AG09309 (cell line): ENCODE measurements at regions not wholly inside any gene's neighbourhood (a gene's known extent, or its start where the extent isn't known, plus 50 kb on each side); places are given as distances from the start of the nearest gene placed in this dataset.

Experiments
- DNase-seq: peaks from one replicate; pipeline ENCODE4 v3.0.0-alpha.2; 2010; ENCODE audit warnings: low read depth
- H3K4me3 ChIP-seq: 2 replicates; pipeline ENCODE4 v1.5.1; 2011; ENCODE audit warnings: mild to moderate bottlenecking, low read depth, low read length, moderate library complexity; ENCODE audit not compliant: control insufficient read depth
- TF ChIP-seq, protein P1 (sequence below): IDR thresholded peaks from 2 replicates; pipeline ENCODE4 v1.5.1; 2011; ENCODE audit warnings: mild to moderate bottlenecking, low read depth, low read length, inconsistent platforms; ENCODE audit not compliant: insufficient read depth, control insufficient read depth; ENCODE audit errors: missing control alignments

DNA sequence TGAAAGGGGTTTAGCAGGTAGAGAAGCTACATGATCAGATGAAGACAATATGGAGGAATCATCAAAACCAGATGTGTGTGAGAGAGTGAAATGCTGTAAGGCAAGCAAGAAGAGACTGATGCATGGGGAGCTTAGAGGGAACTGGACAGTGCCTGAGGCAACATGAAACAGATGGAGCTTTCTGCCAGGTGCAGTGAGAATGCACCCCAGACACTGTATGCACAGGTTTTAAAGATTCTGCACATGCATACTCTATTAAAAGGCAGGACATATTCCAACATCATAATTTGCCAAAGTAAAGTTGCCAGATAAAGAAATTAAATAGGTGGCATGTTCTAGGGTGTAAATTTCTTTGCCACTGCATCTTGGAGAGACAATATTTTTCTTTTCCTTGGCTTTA lies 200.1 kb downstream of the AMY1C start:
- TF ChIP-seq, protein P1, sequence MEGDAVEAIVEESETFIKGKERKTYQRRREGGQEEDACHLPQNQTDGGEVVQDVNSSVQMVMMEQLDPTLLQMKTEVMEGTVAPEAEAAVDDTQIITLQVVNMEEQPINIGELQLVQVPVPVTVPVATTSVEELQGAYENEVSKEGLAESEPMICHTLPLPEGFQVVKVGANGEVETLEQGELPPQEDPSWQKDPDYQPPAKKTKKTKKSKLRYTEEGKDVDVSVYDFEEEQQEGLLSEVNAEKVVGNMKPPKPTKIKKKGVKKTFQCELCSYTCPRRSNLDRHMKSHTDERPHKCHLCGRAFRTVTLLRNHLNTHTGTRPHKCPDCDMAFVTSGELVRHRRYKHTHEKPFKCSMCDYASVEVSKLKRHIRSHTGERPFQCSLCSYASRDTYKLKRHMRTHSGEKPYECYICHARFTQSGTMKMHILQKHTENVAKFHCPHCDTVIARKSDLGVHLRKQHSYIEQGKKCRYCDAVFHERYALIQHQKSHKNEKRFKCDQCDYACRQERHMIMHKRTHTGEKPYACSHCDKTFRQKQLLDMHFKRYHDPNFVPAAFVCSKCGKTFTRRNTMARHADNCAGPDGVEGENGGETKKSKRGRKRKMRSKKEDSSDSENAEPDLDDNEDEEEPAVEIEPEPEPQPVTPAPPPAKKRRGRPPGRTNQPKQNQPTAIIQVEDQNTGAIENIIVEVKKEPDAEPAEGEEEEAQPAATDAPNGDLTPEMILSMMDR: no peak
- no peak for DNase-seq
- no peak overlapping the region for H3K4me3 ChIP-seq

DNA sequence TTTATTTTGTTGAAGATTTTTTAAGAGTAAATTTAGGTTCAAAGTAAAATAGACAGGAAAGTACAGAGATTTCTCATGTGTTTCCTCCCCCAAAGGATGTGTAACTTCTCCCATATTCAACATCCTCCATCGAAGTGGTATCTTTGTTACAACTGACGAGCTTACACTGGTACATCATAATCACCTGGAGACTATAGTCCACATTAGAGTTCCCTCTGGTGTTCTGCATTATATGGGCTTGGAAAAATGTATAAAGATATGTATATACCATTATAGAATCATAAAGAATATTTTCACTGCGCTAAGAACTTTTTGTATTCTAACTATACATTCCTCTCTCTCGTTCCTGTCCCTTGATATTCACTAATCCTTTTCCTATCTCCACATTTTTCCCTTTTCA lies 203.7 kb downstream of the AMY1C start:
- no peak for DNase-seq
- no peak overlapping the region for H3K4me3 ChIP-seq
- TF ChIP-seq, protein P1: no peak

DNA sequence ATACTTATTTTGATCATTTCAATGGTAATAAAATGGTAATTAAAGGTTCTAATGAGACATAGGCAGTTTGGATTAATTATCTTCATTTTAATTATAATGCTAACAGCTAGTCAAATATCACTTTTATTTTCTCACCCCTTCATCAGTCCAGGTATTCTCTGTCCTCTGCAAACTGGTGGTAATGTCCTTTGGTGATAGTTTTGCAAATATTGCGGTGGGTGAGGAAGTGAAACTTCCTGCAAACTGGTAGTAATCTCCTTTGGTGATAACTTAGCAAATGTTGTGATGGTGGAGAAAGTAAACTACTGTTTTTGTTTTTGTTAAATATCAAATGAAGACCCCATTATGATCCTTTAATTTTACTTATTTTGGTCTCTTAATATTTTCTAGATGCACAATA lies 209.0 kb downstream of the AMY1C start:
- DNase-seq: no peak
- TF ChIP-seq, protein P1: no peak
- no peak overlapping the region for H3K4me3 ChIP-seq

DNA sequence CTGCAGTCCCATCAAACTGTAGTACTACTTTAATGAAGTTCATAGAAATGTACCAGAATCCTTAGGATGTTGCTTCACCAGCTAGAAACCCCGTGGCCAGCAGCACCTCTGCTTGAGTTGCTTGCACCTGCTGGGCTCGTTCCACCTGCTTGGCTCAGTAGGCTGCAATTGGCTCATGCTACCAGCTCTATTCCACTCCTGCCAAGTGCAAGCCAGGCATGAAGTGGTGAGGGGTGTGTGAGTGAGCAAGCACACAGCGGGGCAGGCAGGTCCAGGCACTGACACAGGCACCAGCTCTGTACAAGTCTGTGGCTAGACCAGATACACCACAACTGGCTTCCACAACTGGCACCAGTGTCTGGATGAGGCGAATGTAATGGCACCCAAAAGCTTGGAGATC lies 209.9 kb downstream of the AMY1C start:
- TF ChIP-seq, protein P1: no peak
- no peak for DNase-seq

DNA sequence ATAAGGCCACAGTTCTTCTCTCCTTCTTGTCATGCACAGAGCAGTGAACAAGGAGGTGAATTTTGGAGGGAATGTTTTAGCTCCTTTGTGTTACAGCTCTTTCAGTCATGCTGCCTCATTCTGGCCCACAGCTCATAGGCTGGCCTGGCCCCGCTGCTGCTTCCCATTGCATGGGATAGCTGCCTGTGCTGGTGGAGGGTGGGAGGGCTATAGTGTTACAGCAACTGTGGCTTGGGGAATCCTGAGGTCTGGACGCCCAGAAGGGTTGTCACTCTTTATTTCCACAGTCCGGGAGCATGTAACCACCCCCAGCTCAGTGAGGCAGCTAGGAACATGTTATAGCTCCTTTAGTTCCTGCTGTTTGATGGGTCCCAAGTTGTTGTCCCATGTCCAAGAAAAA lies 210.3 kb downstream of the AMY1C start:
- no peak for DNase-seq
- TF ChIP-seq, protein P1: no peak
- no peak overlapping the region for H3K4me3 ChIP-seq

More for the DNA sequence above, 209.9 kb downstream of the AMY1C start:
- H3K4me3 ChIP-seq: no peak overlapping the region

DNA sequence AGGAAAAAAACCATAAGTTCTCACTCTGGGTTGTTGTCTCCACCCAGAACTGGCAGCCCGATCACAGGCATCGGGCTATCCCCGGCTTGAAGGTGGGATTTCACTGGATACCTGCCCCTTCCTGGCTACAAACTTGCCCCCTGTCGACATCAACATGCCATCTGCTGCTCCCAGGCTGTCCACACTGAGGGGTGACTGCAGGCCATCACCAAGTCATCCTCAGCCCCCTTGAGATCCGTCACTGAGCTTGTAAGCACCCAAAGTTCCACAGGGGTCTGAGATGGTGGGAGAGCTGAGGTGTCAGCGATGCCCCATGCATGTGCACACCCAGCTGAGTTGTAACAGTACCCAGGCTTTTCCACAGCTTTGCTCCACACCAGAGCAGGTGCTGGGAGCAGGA lies 211.0 kb downstream of the AMY1C start:
- TF ChIP-seq, protein P1: no peak
- DNase-seq: no peak
- H3K4me3 ChIP-seq: no peak overlapping the region

DNA sequence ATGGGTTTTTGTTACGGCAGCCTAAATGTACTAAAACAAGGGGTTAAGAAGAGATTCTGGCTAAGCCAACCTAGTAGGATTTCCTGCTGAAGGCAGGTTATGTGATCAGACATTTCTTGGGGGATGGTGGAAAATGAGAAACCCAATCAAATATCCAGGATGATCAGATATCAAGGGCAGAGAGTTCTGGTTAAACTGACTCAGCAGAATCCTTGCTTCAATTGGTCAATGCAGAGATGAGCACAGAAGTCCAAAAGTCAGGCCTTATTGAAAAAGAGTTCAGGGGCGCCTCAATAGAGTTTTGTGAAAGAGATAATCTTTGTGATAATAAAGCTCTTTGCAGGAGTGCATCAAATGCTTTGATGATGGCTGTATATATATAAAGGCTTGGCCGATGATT lies 237.1 kb downstream of the AMY1C start:
- TF ChIP-seq, protein P1: no peak
- no peak overlapping the region for H3K4me3 ChIP-seq
- DNase-seq: no peak
